ENCODE measurements at regions not wholly inside any gene's neighbourhood (a gene's known extent, or its start where the extent isn't known, plus 50 kb on each side); places are given as distances from the start of the nearest gene placed in this dataset.
A peak's percentile ranks its signal among the peaks of the same experiment; 100 is the strongest.

GRCh38 chr4:175234162-175234561 lies 316.0 kb downstream of the ADAM29 start:
- no peak for TF ChIP-seq CTCF (conservative IDR thresholded peaks at IDR 0.05; ENCODE audit: low read depth, low read length)
- H3K4me3 ChIP-seq (ENCODE audit: low read depth, low read length) = no peak overlapping the region
- DNase-seq (ENCODE audit: low read depth) = no peak

GRCh38 chr4:175238827-175239517 lies 320.8 kb downstream of the ADAM29 start:
- no peak for TF ChIP-seq CTCF (conservative IDR thresholded peaks at IDR 0.05; ENCODE audit: low read depth, low read length)
- DNase-seq (ENCODE audit: low read depth) = no peak
- no peak overlapping the region for H3K4me3 ChIP-seq (ENCODE audit: low read depth, low read length)

- TF ChIP-seq CTCF (conservative IDR thresholded peaks at IDR 0.05; ENCODE audit: low read depth, low read length) = no peak
- H3K4me3 ChIP-seq (ENCODE audit: low read depth, low read length) = no peak overlapping the region
- peak; percentile 58 for DNase-seq (ENCODE audit: low read depth)
Observed at GRCh38 chr4:175246941-175247340, 328.8 kb downstream of the ADAM29 start.

GRCh38 chr4:175252642-175253041 lies 334.5 kb downstream of the ADAM29 start:
- TF ChIP-seq CTCF (conservative IDR thresholded peaks at IDR 0.05; ENCODE audit: low read depth, low read length) = no peak
- H3K4me3 ChIP-seq (ENCODE audit: low read depth, low read length) = no peak overlapping the region
- DNase-seq (ENCODE audit: low read depth) = no peak

- no peak overlapping the region for H3K4me3 ChIP-seq (ENCODE audit: low read depth, low read length)
- peak; percentile 60 for TF ChIP-seq CTCF (conservative IDR thresholded peaks at IDR 0.05; ENCODE audit: low read depth, low read length)
- peak; percentile 47 for DNase-seq (ENCODE audit: low read depth)
Observed at GRCh38 chr4:175253184-175253902, 335.2 kb downstream of the ADAM29 start.

- DNase-seq (ENCODE audit: low read depth) = no peak
- no peak for TF ChIP-seq CTCF (conservative IDR thresholded peaks at IDR 0.05; ENCODE audit: low read depth, low read length)
- no peak overlapping the region for H3K4me3 ChIP-seq (ENCODE audit: low read depth, low read length)
Observed at GRCh38 chr4:175263537-175263936, 345.4 kb downstream of the ADAM29 start.
